ENCODE measurements at regions not wholly inside any gene's neighbourhood (a gene's known extent, or its start where the extent isn't known, plus 50 kb on each side); places are given as distances from the start of the nearest gene placed in this dataset.

- Histone ChIP-seq H3K9me3 (ENCODE audit: low read length) (peaks cover 19% of the 10 kb centered on the region; the same call in 1 of the 2 replicates), H3K36me3 (replicated peaks in 1 of 2; ENCODE audit: control insufficient read depth in 1 of 2, insufficient read depth in 2 of 2, low read length in 2 of 2) (no peaks in the 10 kb centered on the region), H4K20me1 (ENCODE audit: insufficient read depth, low read length) (no peaks in the 10 kb centered on the region), H3K27ac (ENCODE audit: extremely low read length, insufficient read depth, low read length) (no peak overlapping the region), H3K4me2 (ENCODE audit: low read depth, low read length) (no peak overlapping the region), H3K27me3 (ENCODE audit: control insufficient read depth in 1 of 2, insufficient read depth in 2 of 2, low read length in 2 of 2) (no peaks in the 10 kb centered on the region), H3K9ac (ENCODE audit: insufficient read depth, low read depth, low read length) (no peak overlapping the region), H2AFZ (ENCODE audit: low read length) (no peak overlapping the region), H3K79me2 (ENCODE audit: insufficient read depth, low read length) (no peaks in the 10 kb centered on the region), H3K4me3 (replicated peaks in 1 of 3; ENCODE audit: insufficient read depth in 1 of 3, low read depth in 2 of 3, low read length in 3 of 3) (no peak overlapping the region), H3K4me1 (ENCODE audit: insufficient read depth, low read length) (no peaks in the 10 kb centered on the region)
- DNase-seq (ENCODE audit: low spot score) (no peak), FAIRE-seq (no peak), ATAC-seq (no peak)
- intact Hi-C loops (cut with micrococcal nuclease; ENCODE audit: unreplicated experiment) = no loop called here
- in situ Hi-C loops (cut with HindIII; ENCODE audit: extremely low pct_ligation_motif_present, low pct_unique_long_range_greater_than_20kb) = no loop called here
- 35% methylated on average over 1 of the region's 1 CpG for WGBS (ENCODE audit: low lambda C conversion rate)
- CTCF ChIA-PET (ENCODE audit: low intra/inter-chr PET ratio, low total read pairs) = no interaction called here
- no TSS peak for BruUV-seq (replicated peaks)
- POLR2A ChIA-PET = no interaction called here
- TF ChIP-seq RFX3 (CRISPR knock-in tag; IDR thresholded peaks at IDR 0.05) (no peak), ELF3 (CRISPR knock-in tag; IDR thresholded peaks at IDR 0.05) (no peak)
Measured at GRCh38 chr11:38009932-38010331, 1411.9 kb upstream of the RAG2 start.

- no peak for FAIRE-seq
- intact Hi-C loops (cut with micrococcal nuclease; ENCODE audit: unreplicated experiment) (no loop called here), in situ Hi-C loops (cut with HindIII; ENCODE audit: extremely low pct_ligation_motif_present, low pct_unique_long_range_greater_than_20kb) (no loop called here)
- H3K4me1 ChIP-seq (ENCODE audit: insufficient read depth, low read length) = no peaks in the 10 kb centered on the region
- ATAC-seq = no peak
- no peaks in the 10 kb centered on the region for H4K20me1 ChIP-seq (ENCODE audit: insufficient read depth, low read length)
- CTCF ChIA-PET (ENCODE audit: low intra/inter-chr PET ratio, low total read pairs) = no interaction called here
- peaks cover 38% of the 10 kb centered on the region for H3K9me3 ChIP-seq (ENCODE audit: low read length)
- no peak for TF ChIP-seq ZNF589 (CRISPR knock-in tag; conservative IDR thresholded peaks at IDR 0.05)
- TF ChIP-seq ZNF598 (CRISPR knock-in tag; IDR thresholded peaks at IDR 0.05; ENCODE audit: borderline replicate concordance) = no peak
- no peak for TF ChIP-seq ZNF510 (CRISPR knock-in tag; IDR thresholded peaks at IDR 0.05; ENCODE audit: low read depth)
- TF ChIP-seq ARNT (IDR thresholded peaks at IDR 0.05) = no peak
- no peak for TF ChIP-seq ZNF747 (CRISPR knock-in tag; IDR thresholded peaks at IDR 0.05; ENCODE audit: borderline replicate concordance)
- TF ChIP-seq ZNF224 (CRISPR knock-in tag; IDR thresholded peaks at IDR 0.05) = no peak
- no peak for TF ChIP-seq PHF21A (CRISPR knock-in tag; IDR thresholded peaks at IDR 0.05)
- no peak for TF ChIP-seq U2AF1 (optimal IDR thresholded peaks at IDR 0.05; ENCODE audit: low read depth, low read length)
- no peak for TF ChIP-seq ZNF775 (CRISPR knock-in tag; IDR thresholded peaks at IDR 0.05; ENCODE audit: borderline replicate concordance)
- TF ChIP-seq REPIN1 (CRISPR knock-in tag; IDR thresholded peaks at IDR 0.05; ENCODE audit: borderline replicate concordance, low read depth) = no peak
- TF ChIP-seq ZNF3 (CRISPR knock-in tag; IDR thresholded peaks at IDR 0.05) = no peak
- no peak for TF ChIP-seq RAD51 (IDR thresholded peaks at IDR 0.05; ENCODE audit: borderline replicate concordance)
- TF ChIP-seq HNF1B (CRISPR knock-in tag; IDR thresholded peaks at IDR 0.05) = no peak
- no peak for TF ChIP-seq PBX2 (CRISPR knock-in tag; IDR thresholded peaks at IDR 0.05)
- TF ChIP-seq NR2F6 (IDR thresholded peaks at IDR 0.05) = no peak
- no peak for TF ChIP-seq NR2F6 (CRISPR knock-in tag; IDR thresholded peaks at IDR 0.05)
- TF ChIP-seq ATF1 (CRISPR knock-in tag; IDR thresholded peaks at IDR 0.05) = no peak
- no peak for TF ChIP-seq NFATC3 (CRISPR knock-in tag; IDR thresholded peaks at IDR 0.05)
- no peak for DNase-seq (ENCODE audit: low spot score)
- no peak overlapping the region for H3K4me3 ChIP-seq (replicated peaks in 1 of 3; ENCODE audit: insufficient read depth in 1 of 3, low read depth in 2 of 3, low read length in 3 of 3)
- H3K79me2 ChIP-seq (ENCODE audit: insufficient read depth, low read length) = no peaks in the 10 kb centered on the region
- H3K27ac ChIP-seq (ENCODE audit: extremely low read length, insufficient read depth, low read length) = no peak overlapping the region
- no peak overlapping the region for H3K4me2 ChIP-seq (ENCODE audit: low read depth, low read length)
- POLR2A ChIA-PET = no interaction called here
- no peak overlapping the region for H2AFZ ChIP-seq (ENCODE audit: low read length)
- no peaks in the 10 kb centered on the region for H3K36me3 ChIP-seq (replicated peaks in 1 of 2; ENCODE audit: control insufficient read depth in 1 of 2, insufficient read depth in 2 of 2, low read length in 2 of 2)
- H3K9ac ChIP-seq (ENCODE audit: insufficient read depth, low read depth, low read length) = no peak overlapping the region
- no peaks in the 10 kb centered on the region for H3K27me3 ChIP-seq (ENCODE audit: control insufficient read depth in 1 of 2, insufficient read depth in 2 of 2, low read length in 2 of 2)
- no TSS peak for BruUV-seq (replicated peaks)
Measured at GRCh38 chr11:38006466-38006865, 1408.4 kb upstream of the RAG2 start.

All from HepG2 (cell line).